CD4-positive, alpha-beta T cell (primary cell): ENCODE measurements at regions not wholly inside any gene's neighbourhood (a gene's known extent, or its start where the extent isn't known, plus 50 kb on each side); places are given as distances from the start of the nearest gene placed in this dataset.

Experiments
- ATAC-seq: fragments of 200-7000 bp; cut with Tn5 transposase; one replicate; pipeline ENCODE4 v1.10.0; 2022; ENCODE audit warnings: mild to moderate bottlenecking; ENCODE audit not compliant: poor library complexity
- CTCF ChIA-PET: fragments of 350-600 bp; sonication (Branson Sonifier 250); formaldehyde crosslinking; loops from one replicate; lab custom pipeline; 2021; ENCODE audit warnings: antibody characterized with exemption, inconsistent platforms; lab: Charles Lee
- POLR2A ChIA-PET: fragments of 350-600 bp; sonication (Branson Sonifier 250); formaldehyde crosslinking; loops from one replicate; lab custom pipeline; 2021; ENCODE audit warnings: antibody characterized with exemption, inconsistent platforms; lab: Charles Lee
- DNase-seq, 14 experiments: peaks; one replicate each; pipeline ENCODE4 v3.0.0-alpha.2; 2013 to 2020; ENCODE audit warnings: mixed read lengths in 2 of 14
- H3K27ac ChIP-seq, 2 donors: one replicate each; pipeline versions ENCODE4 v1.5.1 to v1.7.0; 2013; ENCODE audit warnings: low read length in 2 of 2, low read depth in 1 of 2, mild to moderate bottlenecking in 1 of 2
- H3K27me3 ChIP-seq, 2 experiments: 1 replicate in 1 of 2; 2 replicates in 1 of 2; pipeline versions ENCODE4 v1.6.1 to v1.7.0; 2013; ENCODE audit warnings: low read length in 2 of 2, control low read depth in 1 of 2, mild to moderate bottlenecking in 1 of 2, moderate library complexity in 1 of 2; ENCODE audit not compliant: insufficient read depth in 2 of 2, control insufficient read depth in 1 of 2
- H3K36me3 ChIP-seq: one replicate; pipeline ENCODE4 v1.6.1; 2013; ENCODE audit warnings: low read length, control low read depth; ENCODE audit not compliant: insufficient read depth
- H3K4me1 ChIP-seq: one replicate; pipeline ENCODE4 v1.6.1; 2013; ENCODE audit warnings: low read length, control low read depth; ENCODE audit not compliant: insufficient read depth
- H3K4me3 ChIP-seq: one replicate; pipeline ENCODE4 v1.5.1; 2013; ENCODE audit warnings: mild to moderate bottlenecking, low read length, moderate library complexity
- H3K9me3 ChIP-seq, 2 experiments: 1 replicate in 1 of 2; 2 replicates in 1 of 2; pipeline versions ENCODE4 v1.6.1 to v1.7.0; 2013; ENCODE audit warnings: low read length in 2 of 2, mild to moderate bottlenecking in 2 of 2, control low read depth in 1 of 2, moderate library complexity in 1 of 2; ENCODE audit not compliant: control insufficient read depth in 1 of 2, insufficient read depth in 1 of 2
- H3K27ac Mint-ChIP-seq: one replicate; pipeline ENCODE4 v1.8.0; 2020; ENCODE audit warnings: mixed read lengths
- H3K27me3 Mint-ChIP-seq: one replicate; pipeline ENCODE4 v1.8.0; 2021; ENCODE audit warnings: mixed read lengths
- H3K36me3 Mint-ChIP-seq: one replicate; pipeline ENCODE4 v1.8.0; 2021; ENCODE audit warnings: low read depth, mixed read lengths
- H3K4me1 Mint-ChIP-seq: one replicate; pipeline ENCODE4 v1.8.0; 2021; ENCODE audit warnings: low read depth, mixed read lengths
- H3K4me3 Mint-ChIP-seq: one replicate; pipeline ENCODE4 v1.8.0; 2020; ENCODE audit warnings: mild to moderate bottlenecking, mixed read lengths
- H3K9me3 Mint-ChIP-seq: one replicate; pipeline ENCODE4 v1.8.0; 2020; ENCODE audit warnings: mixed read lengths
- CTCF ChIP-seq: fragments of 200-600 bp; IDR thresholded peaks from one replicate; pipeline ENCODE4 v1.8.0; 2022; ENCODE audit warnings: antibody characterized with exemption, mild to moderate bottlenecking
- intact Hi-C, 2 experiments: fragments of 100-400 bp; cut with DNase I in 1 of 2; cut with micrococcal nuclease in 1 of 2; formaldehyde crosslinking; loops; one replicate each; pipeline versions ENCODE4 v1.15.1 to v1.9.0; 2023 to 2025; cut with DNase I, micrococcal nuclease

- Mint-ChIP-seq H3K36me3 (no peaks in the 10 kb centered on the region), H3K4me3 (no peak overlapping the region), H3K4me1 (no peaks in the 10 kb centered on the region), H3K27me3 (peaks cover 22% of the 10 kb centered on the region), H3K9me3 (no peaks in the 10 kb centered on the region), H3K27ac (no peak overlapping the region)
- ChIA-PET POLR2A (no interaction called here), CTCF (no interaction called here)
- Histone ChIP-seq H3K4me3 (no peak overlapping the region), H3K36me3 (no peaks in the 10 kb centered on the region), H3K4me1 (peaks cover 11% of the 10 kb centered on the region), H3K27ac (no peak overlapping the region), H3K9me3 (peaks cover 0 to 8% of the 10 kb centered on the region in 2 experiments), H3K27me3 (peaks cover 0 to 4% of the 10 kb centered on the region in 2 experiments)
- DNase-seq (no peak), ATAC-seq (no peak)
- intact Hi-C loops: no loop called here
- TF ChIP-seq CTCF: no peak
These were observed 94.6 kb upstream of the SLC6A6 start for GRCh38 chr3:14307656-14308302.

GRCh38 chr3:14311729-14312128 is 90.7 kb upstream of the SLC6A6 start:
- ChIA-PET CTCF (no interaction called here), POLR2A (no interaction called here)
- Mint-ChIP-seq H3K4me1 (no peaks in the 10 kb centered on the region), H3K27me3 (peaks cover 18% of the 10 kb centered on the region), H3K9me3 (no peaks in the 10 kb centered on the region), H3K36me3 (no peaks in the 10 kb centered on the region), H3K4me3 (no peak overlapping the region), H3K27ac (no peak overlapping the region)
- intact Hi-C loops: no loop called here
- Histone ChIP-seq H3K4me3 (no peak overlapping the region), H3K27ac (no peak overlapping the region), H3K27me3 (peaks cover 0 to 2% of the 10 kb centered on the region in 2 experiments), H3K4me1 (no peaks in the 10 kb centered on the region), H3K9me3 (peaks cover 0 to 8% of the 10 kb centered on the region in 2 experiments), H3K36me3 (no peaks in the 10 kb centered on the region)
- ATAC-seq (no peak), DNase-seq (no peak)
- no peak for TF ChIP-seq CTCF

GRCh38 chr3:14312375-14312774 is 90.0 kb upstream of the SLC6A6 start:
- Mint-ChIP-seq H3K27me3 (peaks cover 16% of the 10 kb centered on the region), H3K27ac (no peak overlapping the region), H3K9me3 (no peaks in the 10 kb centered on the region), H3K4me3 (no peak overlapping the region), H3K36me3 (no peaks in the 10 kb centered on the region), H3K4me1 (no peaks in the 10 kb centered on the region)
- CTCF ChIA-PET: no interaction called here
- H3K27me3 ChIP-seq: peaks cover 0 to 2% of the 10 kb centered on the region in 2 experiments
- no peak overlapping the region for H3K27ac ChIP-seq
- TF ChIP-seq CTCF: no peak
- ATAC-seq: no peak
- H3K9me3 ChIP-seq: peaks cover 0 to 7% of the 10 kb centered on the region in 2 experiments
- intact Hi-C loops: no loop called here
- POLR2A ChIA-PET: no interaction called here
- H3K36me3 ChIP-seq: no peaks in the 10 kb centered on the region
- H3K4me3 ChIP-seq: no peak overlapping the region
- H3K4me1 ChIP-seq: no peaks in the 10 kb centered on the region
- no peak for DNase-seq
